ENCODE measurements at regions not wholly inside any gene's neighbourhood (a gene's known extent, or its start where the extent isn't known, plus 50 kb on each side); places are given as distances from the start of the nearest gene placed in this dataset.

DNA sequence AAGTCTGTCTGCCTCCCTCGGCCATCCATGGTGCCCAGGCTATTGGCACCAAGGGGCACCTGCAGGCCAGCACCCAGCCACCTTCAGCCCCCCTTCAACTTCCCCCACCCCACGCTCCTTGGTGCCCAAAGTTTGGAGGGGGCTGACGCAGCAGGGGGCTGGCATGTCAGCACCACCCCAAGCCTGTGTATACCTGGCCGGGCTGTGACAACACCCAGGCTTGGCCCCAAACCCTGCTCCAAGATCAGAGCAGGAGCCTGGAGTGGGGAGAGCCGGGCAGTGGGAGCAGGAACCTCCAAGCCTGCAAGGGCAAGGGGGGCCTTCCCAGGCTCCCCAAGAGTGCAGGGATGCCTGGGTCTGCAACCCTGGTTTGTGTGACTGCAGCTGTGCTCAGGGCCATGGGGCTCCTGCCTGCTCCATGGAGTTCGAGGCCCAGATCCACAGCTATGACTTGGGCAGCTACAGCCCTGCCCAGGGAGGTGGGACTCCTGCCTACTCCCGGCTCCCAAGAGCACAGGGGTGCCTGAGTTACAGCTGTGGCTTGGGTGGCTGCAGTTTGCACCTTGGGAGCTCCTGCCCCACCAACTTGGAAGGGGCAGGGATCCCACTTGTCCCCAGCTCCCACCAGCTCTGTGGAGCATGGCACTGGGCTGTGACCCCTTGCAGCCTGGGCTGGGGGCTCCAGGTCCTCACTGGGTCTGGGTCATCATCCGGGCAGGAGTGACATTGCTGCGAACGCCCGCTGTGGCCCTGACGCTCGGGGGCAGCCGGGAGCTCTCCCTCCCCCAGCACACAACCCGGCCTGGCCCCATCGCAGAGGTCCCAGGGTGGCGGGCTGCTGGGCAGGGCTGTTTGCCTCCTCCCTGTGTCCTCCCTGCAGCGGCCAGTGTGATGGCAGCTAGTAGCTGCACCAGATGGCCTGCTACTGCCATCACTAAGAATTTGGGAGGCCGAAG is 175.5 kb upstream of the SDK2 start:
- DNase-seq (ENCODE audit: low read depth) = no peak
- TF ChIP-seq, protein P1, sequence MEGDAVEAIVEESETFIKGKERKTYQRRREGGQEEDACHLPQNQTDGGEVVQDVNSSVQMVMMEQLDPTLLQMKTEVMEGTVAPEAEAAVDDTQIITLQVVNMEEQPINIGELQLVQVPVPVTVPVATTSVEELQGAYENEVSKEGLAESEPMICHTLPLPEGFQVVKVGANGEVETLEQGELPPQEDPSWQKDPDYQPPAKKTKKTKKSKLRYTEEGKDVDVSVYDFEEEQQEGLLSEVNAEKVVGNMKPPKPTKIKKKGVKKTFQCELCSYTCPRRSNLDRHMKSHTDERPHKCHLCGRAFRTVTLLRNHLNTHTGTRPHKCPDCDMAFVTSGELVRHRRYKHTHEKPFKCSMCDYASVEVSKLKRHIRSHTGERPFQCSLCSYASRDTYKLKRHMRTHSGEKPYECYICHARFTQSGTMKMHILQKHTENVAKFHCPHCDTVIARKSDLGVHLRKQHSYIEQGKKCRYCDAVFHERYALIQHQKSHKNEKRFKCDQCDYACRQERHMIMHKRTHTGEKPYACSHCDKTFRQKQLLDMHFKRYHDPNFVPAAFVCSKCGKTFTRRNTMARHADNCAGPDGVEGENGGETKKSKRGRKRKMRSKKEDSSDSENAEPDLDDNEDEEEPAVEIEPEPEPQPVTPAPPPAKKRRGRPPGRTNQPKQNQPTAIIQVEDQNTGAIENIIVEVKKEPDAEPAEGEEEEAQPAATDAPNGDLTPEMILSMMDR (conservative IDR thresholded peaks at IDR 0.05; ENCODE audit: control insufficient read depth, insufficient read depth, low read depth, low read length) = no peak
- no peak overlapping the region for H3K4me3 ChIP-seq (ENCODE audit: control insufficient read depth, low read depth, low read length)

DNA sequence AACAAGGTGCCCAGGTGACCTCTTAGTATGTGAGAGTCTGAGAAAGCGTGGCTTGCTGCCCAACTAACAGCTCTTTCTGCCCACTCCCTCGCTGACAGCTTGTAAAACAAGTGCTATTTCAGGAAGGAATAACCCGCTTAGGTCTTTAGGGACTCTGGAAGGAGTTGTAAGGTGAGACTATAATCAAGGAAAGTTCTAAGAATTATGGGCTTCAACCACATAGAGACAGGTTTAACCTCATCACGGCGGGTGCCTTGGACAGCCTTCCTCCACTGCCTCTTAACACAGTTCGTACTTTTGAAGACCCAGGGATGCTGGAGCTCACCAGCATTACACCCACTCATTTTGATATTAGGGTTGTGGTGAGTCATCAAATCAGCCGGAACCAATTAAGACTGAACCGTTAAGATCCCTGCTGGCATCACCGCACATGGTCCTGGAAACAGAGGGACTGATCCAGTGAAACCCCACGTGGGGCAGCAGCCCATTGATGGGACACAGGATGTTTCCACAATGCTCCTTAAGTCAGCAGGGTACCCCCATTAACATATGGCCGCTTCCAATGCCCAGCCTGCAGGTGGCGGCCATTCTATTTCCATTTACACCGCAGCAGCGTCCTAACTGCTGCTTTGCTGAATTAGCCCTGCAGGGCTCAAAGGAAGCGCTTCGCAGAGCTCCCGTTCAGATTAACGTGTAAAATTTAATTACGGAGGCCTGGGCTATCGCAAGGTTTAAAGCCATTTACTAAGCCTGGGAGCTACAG is 176.6 kb upstream of the SDK2 start:
- TF ChIP-seq, protein P1 (conservative IDR thresholded peaks at IDR 0.05; ENCODE audit: control insufficient read depth, insufficient read depth, low read depth, low read length) = peak; percentile 13
- DNase-seq (ENCODE audit: low read depth) = peak; percentile 92
- H3K4me3 ChIP-seq (ENCODE audit: control insufficient read depth, low read depth, low read length) = no peak overlapping the region

DNA sequence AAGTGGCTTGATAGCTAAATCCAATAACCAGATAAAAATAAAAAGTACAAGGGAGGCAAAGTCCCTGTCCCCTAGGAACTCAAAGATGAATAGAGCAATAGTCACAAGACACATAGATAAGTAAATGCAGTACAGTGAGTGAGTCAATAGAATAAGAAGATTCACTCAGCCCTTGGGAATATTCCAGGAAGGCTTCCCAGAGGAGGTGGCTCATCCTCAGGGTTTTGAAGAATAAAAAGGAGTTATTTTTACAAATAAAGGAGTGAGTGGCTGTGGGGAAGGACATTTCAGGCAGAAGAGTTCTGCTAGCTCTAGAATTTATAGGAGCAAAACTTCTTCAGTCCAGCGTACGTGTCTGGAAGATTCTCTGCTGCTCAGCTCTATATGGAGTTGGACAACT is 177.4 kb upstream of the SDK2 start:
- TF ChIP-seq, protein P1 (conservative IDR thresholded peaks at IDR 0.05; ENCODE audit: control insufficient read depth, insufficient read depth, low read depth, low read length) = no peak
- peak; percentile 67 for DNase-seq (ENCODE audit: low read depth)
- H3K4me3 ChIP-seq (ENCODE audit: control insufficient read depth, low read depth, low read length) = no peak overlapping the region

DNA sequence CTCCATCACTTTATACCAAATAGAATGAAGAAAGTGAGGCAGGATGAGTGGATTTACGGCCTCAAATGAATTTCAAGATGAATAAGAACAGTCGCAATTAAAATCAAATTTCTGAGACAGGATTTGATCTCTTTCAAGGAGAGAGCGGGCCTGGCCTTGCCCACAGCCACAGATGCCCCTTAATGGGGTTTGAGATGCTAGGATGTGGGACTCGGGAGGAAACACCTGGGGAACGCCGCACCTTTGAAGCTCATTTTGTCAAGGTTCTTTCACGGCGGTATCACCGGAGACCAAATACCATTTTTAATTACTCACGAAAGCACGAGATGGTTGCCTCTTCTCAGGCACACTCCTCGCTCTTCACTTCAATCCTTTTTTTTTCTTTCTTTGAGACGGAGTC is 178.1 kb upstream of the SDK2 start:
- DNase-seq (ENCODE audit: low read depth) = no peak
- no peak overlapping the region for H3K4me3 ChIP-seq (ENCODE audit: control insufficient read depth, low read depth, low read length)
- TF ChIP-seq, protein P1 (conservative IDR thresholded peaks at IDR 0.05; ENCODE audit: control insufficient read depth, insufficient read depth, low read depth, low read length) = no peak

DNA sequence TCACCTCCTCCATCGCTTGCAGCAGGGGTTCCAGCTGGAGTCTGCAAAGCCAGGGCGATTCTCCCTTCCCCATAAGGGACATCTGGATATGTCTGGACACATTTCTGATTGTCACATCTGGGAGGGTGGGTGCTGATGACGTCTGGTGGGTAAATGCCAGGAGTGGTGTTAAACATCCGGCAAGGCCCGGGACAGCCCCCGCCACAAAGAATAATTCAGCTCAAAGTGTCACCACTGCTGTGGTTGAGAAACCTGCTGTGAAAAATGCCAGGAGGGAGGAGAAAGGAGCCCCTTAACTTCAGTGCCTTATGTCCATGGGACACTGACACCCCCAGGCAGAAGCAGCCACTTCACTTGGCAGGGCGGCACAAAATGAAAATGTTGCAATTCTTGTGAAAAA is 179.4 kb upstream of the SDK2 start:
- no peak for DNase-seq (ENCODE audit: low read depth)
- TF ChIP-seq, protein P1 (conservative IDR thresholded peaks at IDR 0.05; ENCODE audit: control insufficient read depth, insufficient read depth, low read depth, low read length) = no peak

DNA sequence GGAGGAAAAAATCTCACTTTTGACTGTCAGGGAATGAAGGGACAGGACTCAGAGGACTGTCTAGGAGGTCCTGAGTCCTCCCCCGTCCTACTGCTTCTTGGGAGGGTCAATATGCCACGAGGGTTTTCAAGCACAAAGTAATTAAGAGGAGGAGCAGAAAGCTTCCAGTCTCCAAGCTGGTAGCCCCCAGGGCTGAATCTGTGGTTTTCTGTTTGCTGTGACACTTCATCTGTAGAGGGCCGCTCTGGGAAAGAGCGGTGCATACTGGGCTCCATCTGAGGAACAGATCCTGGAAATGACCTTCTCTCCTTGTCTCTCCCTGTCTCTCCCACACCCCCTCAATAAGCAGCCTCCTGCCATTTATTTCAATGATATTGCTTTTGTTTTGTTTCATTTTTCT is 180.1 kb upstream of the SDK2 start:
- DNase-seq (ENCODE audit: low read depth) = no peak
- TF ChIP-seq, protein P1 (conservative IDR thresholded peaks at IDR 0.05; ENCODE audit: control insufficient read depth, insufficient read depth, low read depth, low read length) = no peak
- no peak overlapping the region for H3K4me3 ChIP-seq (ENCODE audit: control insufficient read depth, low read depth, low read length)

More for the DNA sequence above, 179.4 kb upstream of the SDK2 start:
- no peak overlapping the region for H3K4me3 ChIP-seq (ENCODE audit: control insufficient read depth, low read depth, low read length)
